ENCODE measurements at regions not wholly inside any gene's neighbourhood (a gene's known extent, or its start where the extent isn't known, plus 50 kb on each side); places are given as distances from the start of the nearest gene placed in this dataset.

DNA sequence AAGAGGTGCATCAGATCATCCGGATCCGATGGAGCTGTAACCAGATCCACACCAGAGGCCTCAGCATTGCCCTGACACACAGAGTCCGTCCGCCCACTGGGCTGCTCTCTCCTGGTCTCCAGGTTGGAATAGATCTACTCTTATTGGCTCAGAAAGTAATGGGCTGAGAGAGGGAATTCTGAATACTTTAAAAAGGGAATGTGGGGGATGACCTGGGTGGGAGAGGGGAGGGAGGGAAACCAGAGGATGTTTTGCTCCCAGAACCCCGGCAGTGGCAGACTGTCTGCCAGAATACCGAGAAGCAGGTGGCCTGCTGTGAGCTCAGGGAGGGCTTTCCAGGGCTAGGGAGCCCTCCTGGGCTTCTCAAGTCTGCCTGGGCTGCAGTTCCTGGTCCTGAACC lies 126.5 kb downstream of the ENGASE start:
- in situ Hi-C loops (cut with HindIII; ENCODE audit: low pct_unique_long_range_greater_than_20kb, low sequenced_read_pairs) (no loop called here), intact Hi-C loops (cut with micrococcal nuclease; ENCODE audit: unreplicated experiment) (no loop called here)
- ChIA-PET CTCF (interaction anchor here (1.3 kb wide), 1 partner anchor 190 kb away, joined by 3 read pairs; no protein-coding TSS in a partner anchor), POLR2A (no interaction called here)
- H3K27ac ChIP-seq (ENCODE audit: low read length) = no peak overlapping the region
- DNase-seq (ENCODE audit: low read depth, low spot score) (no peak), ATAC-seq (no peak)
- no peaks in the 10 kb centered on the region for H3K36me3 ChIP-seq (ENCODE audit: control insufficient read depth, insufficient read depth, low read length)
- H3K27me3 ChIP-seq (ENCODE audit: control insufficient read depth, insufficient read depth, low read length) = peaks cover 19% of the 10 kb centered on the region
- TF ChIP-seq, protein P1, sequence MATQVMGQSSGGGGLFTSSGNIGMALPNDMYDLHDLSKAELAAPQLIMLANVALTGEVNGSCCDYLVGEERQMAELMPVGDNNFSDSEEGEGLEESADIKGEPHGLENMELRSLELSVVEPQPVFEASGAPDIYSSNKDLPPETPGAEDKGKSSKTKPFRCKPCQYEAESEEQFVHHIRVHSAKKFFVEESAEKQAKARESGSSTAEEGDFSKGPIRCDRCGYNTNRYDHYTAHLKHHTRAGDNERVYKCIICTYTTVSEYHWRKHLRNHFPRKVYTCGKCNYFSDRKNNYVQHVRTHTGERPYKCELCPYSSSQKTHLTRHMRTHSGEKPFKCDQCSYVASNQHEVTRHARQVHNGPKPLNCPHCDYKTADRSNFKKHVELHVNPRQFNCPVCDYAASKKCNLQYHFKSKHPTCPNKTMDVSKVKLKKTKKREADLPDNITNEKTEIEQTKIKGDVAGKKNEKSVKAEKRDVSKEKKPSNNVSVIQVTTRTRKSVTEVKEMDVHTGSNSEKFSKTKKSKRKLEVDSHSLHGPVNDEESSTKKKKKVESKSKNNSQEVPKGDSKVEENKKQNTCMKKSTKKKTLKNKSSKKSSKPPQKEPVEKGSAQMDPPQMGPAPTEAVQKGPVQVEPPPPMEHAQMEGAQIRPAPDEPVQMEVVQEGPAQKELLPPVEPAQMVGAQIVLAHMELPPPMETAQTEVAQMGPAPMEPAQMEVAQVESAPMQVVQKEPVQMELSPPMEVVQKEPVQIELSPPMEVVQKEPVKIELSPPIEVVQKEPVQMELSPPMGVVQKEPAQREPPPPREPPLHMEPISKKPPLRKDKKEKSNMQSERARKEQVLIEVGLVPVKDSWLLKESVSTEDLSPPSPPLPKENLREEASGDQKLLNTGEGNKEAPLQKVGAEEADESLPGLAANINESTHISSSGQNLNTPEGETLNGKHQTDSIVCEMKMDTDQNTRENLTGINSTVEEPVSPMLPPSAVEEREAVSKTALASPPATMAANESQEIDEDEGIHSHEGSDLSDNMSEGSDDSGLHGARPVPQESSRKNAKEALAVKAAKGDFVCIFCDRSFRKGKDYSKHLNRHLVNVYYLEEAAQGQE (IDR thresholded peaks at IDR 0.05; ENCODE audit: insufficient read depth in 1 of 2, low read depth in 2 of 2, low read length in 1 of 2) = no peak
- no peak for TF ChIP-seq TCF7L2 (IDR thresholded peaks at IDR 0.05; ENCODE audit: low read depth, low read length)
- no peak for TF ChIP-seq SIN3A (IDR thresholded peaks at IDR 0.05; ENCODE audit: borderline replicate concordance, insufficient read depth, low read depth, low read length)
- TF ChIP-seq, protein P2, sequence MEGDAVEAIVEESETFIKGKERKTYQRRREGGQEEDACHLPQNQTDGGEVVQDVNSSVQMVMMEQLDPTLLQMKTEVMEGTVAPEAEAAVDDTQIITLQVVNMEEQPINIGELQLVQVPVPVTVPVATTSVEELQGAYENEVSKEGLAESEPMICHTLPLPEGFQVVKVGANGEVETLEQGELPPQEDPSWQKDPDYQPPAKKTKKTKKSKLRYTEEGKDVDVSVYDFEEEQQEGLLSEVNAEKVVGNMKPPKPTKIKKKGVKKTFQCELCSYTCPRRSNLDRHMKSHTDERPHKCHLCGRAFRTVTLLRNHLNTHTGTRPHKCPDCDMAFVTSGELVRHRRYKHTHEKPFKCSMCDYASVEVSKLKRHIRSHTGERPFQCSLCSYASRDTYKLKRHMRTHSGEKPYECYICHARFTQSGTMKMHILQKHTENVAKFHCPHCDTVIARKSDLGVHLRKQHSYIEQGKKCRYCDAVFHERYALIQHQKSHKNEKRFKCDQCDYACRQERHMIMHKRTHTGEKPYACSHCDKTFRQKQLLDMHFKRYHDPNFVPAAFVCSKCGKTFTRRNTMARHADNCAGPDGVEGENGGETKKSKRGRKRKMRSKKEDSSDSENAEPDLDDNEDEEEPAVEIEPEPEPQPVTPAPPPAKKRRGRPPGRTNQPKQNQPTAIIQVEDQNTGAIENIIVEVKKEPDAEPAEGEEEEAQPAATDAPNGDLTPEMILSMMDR (IDR thresholded peaks at IDR 0.05) = no peak
- TF ChIP-seq POLR2AphosphoS5 (IDR thresholded peaks at IDR 0.05; ENCODE audit: low read depth, low read length) = no peak
- BruUV-seq (replicated peaks) = no TSS peak
- no peak overlapping the region for H3K4me3 ChIP-seq (ENCODE audit: low read depth in 2 of 2, low read length in 2 of 2)
- H3K4me1 ChIP-seq (ENCODE audit: control insufficient read depth, insufficient read depth, low read length) = peaks cover 2% of the 10 kb centered on the region; the same call in 1 of the 2 replicates
- H3K9me3 ChIP-seq (ENCODE audit: control insufficient read depth, insufficient read depth, low read depth, low read length) = no peaks in the 10 kb centered on the region

DNA sequence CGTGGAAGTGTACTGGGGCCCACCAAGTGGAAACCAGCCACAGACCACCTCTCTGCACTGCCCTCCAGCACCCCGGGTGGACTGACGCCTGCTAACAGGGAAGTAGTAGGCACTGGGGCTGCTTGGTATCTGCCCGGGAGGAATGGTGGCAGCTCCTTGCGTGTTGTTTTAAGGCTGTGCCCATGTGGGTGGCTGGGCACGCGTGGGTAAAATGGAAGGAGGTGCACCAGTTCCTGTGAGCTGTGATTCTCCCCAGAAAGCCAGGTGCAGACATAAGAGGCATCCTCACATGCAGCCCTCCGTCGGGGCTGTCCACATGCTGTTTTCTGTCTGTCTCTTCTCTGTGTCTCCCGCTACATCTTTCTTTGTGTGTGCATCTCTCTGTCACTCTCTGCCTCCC lies 122.3 kb downstream of the ENGASE start:
- in situ Hi-C loops (cut with HindIII; ENCODE audit: low pct_unique_long_range_greater_than_20kb, low sequenced_read_pairs) = no loop called here

More for the DNA sequence above, 122.3 kb downstream of the ENGASE start:
- ATAC-seq = no peak
- ChIA-PET POLR2A (no interaction called here), CTCF (no interaction called here)
- Histone ChIP-seq H3K27ac (ENCODE audit: low read length) (no peak overlapping the region), H3K4me3 (ENCODE audit: low read depth in 2 of 2, low read length in 2 of 2) (no peak overlapping the region), H3K9me3 (ENCODE audit: control insufficient read depth, insufficient read depth, low read depth, low read length) (no peaks in the 10 kb centered on the region), H3K36me3 (ENCODE audit: control insufficient read depth, insufficient read depth, low read length) (no peaks in the 10 kb centered on the region), H3K27me3 (ENCODE audit: control insufficient read depth, insufficient read depth, low read length) (peaks cover 15% of the 10 kb centered on the region; the same call in 1 of the 2 replicates), H3K4me1 (ENCODE audit: control insufficient read depth, insufficient read depth, low read length) (peaks cover under 1% of the 10 kb centered on the region; the same call in 1 of the 2 replicates)
- TF ChIP-seq TCF7L2 (IDR thresholded peaks at IDR 0.05; ENCODE audit: low read depth, low read length) (no peak), SIN3A (IDR thresholded peaks at IDR 0.05; ENCODE audit: borderline replicate concordance, insufficient read depth, low read depth, low read length) (no peak), POLR2AphosphoS5 (IDR thresholded peaks at IDR 0.05; ENCODE audit: low read depth, low read length) (no peak)
- TF ChIP-seq, protein P1 (IDR thresholded peaks at IDR 0.05; ENCODE audit: insufficient read depth in 1 of 2, low read depth in 2 of 2, low read length in 1 of 2) = no peak
- TF ChIP-seq, protein P2 (IDR thresholded peaks at IDR 0.05) = no peak
- no peak for DNase-seq (ENCODE audit: low read depth, low spot score)
- no TSS peak for BruUV-seq (replicated peaks)
- intact Hi-C loops (cut with micrococcal nuclease; ENCODE audit: unreplicated experiment) = no loop called here
